ENCODE measurements at regions not wholly inside any gene's neighbourhood (a gene's known extent, or its start where the extent isn't known, plus 50 kb on each side); places are given as distances from the start of the nearest gene placed in this dataset.

DNA sequence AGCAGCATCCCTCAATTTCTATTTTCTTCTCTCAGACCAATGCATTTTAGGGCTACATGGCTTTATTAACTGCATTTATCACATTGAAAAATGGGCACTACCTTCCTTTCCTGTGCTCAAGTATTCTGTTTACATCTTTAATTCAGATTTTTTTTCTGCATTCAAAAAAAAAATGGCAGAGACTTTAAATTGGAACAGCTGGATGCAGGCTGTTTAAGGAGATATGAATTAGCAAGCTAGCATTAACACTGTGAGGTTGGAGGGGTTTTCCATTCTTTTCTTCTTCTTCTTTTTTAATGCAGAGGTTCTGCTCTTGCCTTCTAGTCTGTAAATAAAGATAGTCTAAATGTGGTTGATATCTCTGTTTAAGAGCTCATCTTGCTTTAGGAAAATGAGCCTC lies 242.9 kb upstream of the RBFOX1 start:
- DNase-seq = no peak

DNA sequence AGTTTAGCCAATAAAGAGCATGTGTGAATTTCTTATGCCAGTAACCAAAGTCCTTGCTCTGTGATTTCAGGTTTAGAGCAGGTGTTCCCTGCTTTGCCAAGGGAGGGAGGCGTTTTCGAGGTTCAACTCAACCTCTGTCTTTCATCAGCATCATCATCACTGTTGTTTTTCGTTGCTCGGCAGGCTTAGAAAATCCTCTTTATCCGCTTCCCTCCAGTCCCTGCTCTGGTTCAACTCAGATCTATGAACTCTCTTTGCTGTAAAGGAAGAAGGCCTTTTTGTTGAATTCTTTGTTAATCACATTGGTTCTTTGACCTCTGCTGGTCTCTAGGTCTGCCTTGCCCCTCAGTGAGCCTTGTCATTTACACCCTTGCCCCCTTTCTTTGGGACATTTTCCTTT lies 243.9 kb upstream of the RBFOX1 start:
- no peak for DNase-seq

DNA sequence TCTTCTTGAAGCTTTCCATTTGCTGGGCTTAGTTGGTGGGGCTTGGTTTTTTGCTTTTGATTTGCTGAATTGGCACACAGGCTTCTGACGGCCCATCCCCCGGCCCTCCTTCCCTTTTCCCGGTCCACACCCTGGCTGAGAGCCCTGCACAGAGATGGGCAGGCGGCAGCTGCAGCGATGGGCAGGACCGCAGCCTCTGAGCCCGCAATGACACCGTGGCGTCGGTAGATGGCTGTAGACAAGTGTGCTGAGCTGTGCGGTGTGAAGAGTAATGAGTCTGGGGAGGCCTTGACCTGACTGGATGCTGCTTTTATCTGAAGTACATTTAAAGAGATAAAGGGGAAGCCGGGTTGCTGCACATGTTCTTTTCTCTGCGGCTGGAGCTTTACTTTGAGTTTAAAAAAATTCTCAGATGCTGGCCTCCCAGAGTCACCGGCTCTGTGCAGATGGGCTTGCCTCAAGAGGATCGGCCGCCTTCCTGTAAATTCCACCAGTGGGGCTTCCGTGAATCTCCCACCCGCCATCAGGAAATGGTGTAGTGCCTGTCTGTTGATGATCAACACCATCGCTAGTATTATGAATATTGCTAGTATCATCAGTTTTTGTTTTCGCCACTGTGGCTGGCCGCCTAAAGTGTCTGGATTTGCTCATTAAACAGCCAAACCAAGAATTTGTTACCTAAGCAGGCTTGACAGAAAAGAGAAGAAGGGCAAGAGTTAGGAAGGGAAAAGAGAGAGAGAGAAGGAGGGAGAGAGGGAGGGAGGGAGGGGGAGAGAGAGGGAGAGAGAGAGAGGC lies 245.6 kb upstream of the RBFOX1 start:
- peak; percentile 1 for DNase-seq

DNA sequence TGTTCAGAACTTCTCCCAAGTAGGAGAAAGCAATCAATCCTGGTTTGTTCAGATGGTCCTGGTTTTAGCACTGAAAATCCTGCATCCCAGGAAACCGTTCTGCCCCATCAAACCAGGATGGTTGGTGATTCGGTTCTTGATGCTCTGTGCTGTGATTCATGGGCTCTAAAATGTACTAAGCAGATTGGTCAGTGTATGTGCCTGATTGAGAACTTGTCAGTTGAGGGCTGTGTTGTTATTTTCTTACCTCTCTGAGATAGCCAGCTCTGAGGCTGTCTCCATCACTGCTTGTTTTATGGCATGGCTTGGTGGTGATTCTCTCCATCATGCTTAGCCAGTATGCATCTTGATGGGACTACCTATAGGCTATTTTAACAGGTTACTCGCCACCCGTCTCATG lies 246.9 kb upstream of the RBFOX1 start:
- no peak for DNase-seq

DNA sequence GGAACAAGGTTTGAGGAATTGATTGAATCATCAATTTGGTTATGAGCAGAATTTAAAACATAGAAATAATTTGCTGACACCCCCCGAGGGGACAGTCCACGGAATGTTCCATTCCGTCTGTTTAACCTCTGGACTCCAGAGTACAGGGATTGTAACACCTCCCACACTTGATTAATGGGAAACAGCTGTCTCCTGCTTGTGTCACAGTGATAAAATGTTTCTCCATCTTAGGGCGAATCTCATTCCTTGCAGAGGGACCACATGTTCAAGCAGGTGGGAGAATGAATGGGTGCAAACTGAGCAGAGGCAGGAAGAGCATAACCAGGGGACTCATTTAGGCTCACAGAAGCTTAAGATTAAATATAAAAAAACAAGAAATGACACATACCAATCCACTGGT lies 249.5 kb upstream of the RBFOX1 start:
- DNase-seq = no peak

DNA sequence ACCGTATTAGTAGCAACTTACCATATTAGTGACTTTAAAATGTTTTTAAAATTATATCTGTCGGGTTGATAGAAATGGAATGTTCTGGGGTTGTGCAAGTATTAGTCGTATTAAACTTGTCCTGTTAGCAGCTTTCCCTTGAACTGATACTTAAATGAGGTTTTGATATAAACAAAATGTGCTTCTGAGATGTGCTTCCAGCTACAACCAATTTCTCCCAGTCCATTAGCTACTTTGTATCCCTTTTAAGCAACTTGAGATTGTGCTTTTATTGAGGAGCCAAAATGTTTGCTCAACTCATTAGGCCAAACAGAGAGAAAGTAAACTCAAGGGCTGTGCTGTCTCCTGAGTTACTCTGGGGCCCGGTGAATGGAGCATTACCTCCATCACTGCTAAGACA lies 255.0 kb upstream of the RBFOX1 start:
- no peak for DNase-seq

DNA sequence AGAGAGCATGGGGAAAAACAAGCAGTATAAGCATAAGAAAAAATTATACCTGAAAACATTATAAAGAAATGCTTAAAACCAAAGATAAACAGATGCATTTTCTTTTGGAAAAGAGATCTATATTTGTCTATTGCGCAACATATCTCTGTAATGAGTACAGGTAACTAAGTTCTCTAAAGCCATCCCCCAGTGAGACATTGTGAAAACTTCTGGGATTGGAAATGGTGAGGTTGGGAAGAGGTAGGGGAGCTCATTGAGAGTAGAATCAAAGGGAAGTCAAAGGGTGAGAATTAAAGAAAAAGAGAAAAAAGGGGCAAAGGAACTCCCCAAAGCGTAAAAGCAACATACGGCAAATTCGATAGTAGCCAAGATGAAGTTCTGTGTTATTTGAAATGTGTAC lies 257.9 kb upstream of the RBFOX1 start:
- no peak for DNase-seq

DNA sequence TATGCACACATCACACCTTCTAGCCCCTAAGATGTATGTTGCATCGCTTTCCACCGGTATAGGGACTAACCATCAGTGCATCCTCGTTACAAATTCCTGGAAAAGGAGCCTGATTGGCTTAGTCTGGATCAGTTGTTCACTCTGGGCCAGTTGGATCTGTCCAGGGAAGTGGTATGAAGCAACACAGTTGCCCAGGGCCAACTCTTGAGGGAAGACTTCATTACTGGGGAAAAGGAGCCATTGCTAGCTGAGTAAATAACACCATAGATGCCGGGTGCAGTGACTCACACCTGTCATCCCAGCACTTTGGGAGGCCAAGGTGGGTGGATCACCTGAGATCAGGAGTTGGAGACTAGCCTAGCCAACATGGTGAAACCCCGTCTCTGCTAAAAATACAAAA lies 275.2 kb upstream of the RBFOX1 start:
- no peak for DNase-seq

DNA sequence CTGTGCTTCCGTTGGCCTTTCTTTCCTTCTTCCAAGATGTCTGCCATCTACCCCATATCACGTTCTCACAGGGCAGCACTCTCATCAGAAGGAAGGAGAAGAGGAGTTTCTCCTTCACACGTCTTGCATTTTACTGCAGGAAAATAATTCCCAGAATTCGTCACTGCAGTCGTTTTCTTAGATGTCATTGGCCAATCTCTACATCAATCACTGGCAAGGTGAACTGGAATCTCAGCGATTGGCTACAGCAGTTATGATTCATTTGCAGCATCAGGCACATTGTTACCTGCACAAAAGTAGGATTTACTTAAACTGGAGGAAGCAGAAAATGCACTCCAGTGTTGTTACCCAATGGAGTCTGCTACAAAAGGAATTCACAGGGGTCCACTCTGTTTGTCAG lies 277.2 kb upstream of the RBFOX1 start:
- DNase-seq = no peak

DNA sequence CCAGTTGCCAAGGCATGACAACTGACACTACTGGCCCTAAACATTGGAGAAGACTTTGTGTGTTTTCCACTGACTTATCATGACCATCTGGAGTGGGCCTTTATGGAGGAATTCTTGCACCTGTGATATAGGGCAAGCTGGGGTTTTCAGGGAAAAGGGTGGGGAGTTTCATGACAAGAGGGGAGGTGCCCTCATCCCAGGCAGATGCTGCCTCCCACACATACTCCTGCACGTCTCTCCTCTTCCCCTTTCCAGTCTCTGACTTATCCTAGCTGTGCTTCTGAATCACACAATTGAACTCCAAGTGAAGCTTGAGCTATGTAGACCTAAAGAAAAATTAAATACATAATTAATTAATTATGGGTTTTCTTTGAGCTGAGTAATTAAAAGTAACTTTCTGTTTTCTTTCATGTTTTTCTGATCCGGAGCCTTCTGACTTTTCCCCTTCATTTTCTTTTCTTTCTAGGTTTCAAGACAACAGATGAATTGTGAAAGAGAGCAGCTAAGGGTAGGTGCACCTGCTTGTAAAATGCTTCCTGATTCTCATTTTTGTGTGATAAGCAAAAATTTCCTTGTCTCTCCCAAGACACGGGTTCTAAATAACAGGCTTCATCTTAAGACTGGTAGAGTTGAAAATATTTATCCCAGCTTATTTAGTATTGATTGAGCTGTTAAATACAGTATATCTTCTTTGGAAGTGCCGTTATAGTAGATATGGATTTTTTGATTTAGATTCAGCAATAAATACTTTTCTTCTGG lies 280.9 kb upstream of the RBFOX1 start:
- DNase-seq = no peak

DNA sequence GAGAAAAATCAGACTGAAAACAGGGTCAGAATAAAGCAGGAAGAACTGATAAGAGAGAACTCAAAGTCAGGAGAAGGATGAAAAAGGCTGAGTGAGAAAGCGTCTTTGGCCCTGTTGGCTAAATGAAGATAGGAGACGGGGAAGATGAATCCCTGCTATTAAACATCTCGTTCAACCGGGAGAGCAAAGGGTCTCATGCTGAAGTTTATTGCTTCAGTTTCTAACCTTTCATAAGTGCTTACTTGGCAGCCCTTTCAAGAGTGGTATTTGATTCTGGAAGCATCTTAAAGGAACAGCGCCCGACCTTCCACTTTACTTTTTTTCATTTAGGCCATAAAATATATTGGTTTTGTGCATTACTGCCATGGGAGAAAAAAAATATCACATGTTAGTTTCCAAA lies 288.3 kb upstream of the RBFOX1 start:
- DNase-seq = no peak

DNA sequence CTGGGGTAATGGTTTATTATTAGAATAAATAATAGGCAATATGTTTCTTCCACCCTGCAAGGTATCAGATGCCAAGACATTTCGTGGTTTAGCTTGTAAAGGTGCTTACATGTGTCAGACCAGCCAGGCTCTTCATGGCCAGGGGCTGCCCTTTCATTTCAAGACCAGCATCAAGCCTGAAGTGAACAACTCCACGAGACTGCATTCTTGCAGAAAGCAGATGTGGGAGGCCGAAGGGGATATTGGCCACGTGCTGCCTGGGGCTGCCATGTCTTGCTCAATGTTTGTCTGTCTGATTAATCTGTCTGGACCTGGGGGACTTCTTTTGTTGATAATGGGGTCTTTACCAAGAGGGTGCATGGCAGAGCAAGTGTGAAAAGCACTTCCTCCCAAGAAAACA lies 294.2 kb upstream of the RBFOX1 start:
- no peak for DNase-seq

DNA sequence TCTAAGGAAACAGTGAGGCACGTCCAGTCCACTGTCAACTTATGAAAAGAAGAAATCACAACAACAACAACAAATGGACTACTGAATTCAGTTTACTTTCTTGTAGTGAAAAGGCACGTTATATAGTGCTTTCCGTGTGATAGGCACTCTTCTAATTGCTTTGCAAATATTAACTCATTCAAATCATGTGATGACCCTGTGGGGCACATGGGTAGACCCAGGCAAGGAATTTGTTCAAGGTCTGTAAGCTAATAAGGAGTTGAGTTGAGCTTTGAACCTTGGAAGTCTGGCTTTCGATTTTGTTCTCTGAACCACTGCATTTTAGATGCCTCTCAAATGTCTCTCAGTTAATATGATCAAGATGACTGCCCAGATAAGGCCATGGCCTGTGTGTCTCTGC lies 295.1 kb upstream of the RBFOX1 start:
- no peak for DNase-seq

DNA sequence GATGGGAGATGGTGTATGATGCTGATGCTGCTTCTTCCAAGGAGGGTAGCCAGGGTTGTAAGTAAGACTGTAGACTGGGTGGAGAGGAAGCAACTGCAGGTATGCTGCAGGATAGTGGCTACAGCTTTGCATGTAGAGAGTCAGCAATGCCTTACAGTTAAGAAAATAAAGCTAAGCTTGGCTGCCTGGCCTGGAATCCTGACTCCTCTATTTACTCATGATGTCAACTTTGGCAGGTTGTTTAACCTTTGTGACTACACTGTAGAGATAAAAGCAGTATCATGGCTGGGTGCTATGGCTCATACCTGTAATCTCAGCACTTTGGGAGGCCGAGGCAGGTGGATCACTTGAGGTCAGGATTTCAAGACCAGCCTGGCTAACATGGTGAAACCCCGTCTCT lies 301.6 kb upstream of the RBFOX1 start:
- no peak for DNase-seq

DNA sequence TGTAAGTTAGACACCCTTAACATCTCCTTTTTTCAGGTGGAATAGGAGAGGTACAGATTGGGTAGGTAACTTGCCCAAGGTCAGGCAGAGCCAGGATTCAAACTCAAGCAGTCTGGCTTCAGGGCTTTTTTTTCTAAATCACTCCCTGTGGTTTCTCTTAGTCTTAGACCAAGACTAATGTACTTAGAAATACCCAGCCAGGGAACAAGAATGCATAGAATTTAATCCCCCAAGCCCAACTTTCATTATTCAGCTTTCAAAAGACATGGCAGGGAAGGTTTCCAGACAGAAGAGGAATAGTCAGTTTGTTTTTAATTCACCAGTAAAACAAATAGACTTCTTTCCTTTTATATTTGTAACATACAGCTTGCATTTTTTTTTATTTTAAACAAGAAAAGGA lies 305.2 kb upstream of the RBFOX1 start:
- no peak for DNase-seq

DNA sequence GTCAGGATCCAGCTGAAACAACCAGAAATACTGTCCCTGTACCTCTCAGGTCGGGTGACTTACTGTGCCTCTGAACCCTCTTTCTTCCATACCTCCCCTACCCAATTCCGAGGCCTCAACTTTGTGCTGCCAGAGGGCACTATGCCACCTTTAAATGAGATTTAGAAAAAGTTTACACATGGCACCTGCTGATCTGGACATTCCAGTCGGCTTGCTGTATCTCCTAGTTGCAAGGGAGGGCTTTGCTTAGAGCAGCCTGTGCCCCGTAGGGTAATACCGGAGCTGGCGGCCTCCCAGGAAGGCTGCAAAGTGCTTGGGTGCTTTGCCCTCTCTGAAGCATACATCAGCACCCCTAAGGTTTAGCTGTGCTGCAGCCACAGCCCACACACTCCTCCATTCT lies 306.0 kb upstream of the RBFOX1 start:
- DNase-seq = no peak

DNA sequence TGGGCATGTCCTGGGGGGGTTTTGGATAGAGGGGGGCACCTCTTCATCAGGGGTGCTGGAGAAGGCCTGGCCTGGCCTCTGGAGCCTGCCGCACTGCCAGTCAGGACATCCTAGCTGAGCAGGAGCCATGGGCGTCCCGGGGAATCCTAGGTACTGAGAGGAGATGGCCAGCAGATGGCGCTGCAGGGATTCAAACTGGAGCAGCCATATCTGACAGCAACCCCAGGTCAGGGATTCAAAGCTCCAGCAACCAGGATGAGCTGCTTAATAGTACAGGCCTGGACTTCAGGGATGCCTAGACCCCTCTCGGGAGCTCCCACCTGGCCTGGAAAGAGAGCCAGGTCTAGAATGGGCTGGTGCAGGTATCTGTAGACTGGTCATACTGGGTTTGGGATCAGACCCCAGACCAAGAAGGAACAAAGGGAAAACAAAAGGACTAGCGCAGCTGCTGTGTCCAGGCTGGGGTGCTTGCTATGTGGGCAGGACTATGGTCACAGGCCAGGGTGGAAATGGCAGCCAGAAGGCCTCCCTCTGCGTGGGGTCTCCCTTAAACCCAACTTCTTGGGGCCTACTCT lies 306.9 kb upstream of the RBFOX1 start:
- peak; percentile 5 for DNase-seq

DNA sequence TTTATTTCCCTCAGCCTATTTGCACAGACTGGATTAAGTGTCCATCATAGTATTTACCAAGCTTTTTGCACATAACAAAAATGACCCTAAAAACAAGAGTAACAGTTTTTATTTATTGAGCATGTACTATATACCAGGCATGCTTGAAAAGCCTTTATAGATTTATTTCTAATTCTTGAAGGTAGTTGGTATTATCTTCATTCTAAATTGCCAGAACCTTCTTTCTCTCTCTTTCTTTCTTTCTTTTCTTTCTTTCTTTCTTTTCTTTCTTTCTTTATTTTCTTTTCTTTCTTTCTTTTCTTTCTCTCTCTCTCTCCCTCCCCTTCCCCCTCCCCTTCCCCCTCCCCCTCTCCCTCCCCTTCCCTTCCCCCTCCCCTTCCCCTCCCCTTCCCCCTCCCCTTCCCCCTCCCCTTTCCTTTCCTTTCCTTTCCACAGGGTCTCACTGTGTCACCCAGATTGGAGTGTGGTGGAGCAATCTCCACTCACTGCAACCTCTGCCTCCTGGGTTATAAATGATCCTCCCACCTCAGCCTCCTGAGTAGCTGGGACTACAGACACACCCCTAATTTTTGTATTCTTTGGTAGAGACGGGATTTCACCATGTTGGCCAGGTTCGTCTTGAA lies 310.9 kb upstream of the RBFOX1 start:
- DNase-seq = no peak

DNA sequence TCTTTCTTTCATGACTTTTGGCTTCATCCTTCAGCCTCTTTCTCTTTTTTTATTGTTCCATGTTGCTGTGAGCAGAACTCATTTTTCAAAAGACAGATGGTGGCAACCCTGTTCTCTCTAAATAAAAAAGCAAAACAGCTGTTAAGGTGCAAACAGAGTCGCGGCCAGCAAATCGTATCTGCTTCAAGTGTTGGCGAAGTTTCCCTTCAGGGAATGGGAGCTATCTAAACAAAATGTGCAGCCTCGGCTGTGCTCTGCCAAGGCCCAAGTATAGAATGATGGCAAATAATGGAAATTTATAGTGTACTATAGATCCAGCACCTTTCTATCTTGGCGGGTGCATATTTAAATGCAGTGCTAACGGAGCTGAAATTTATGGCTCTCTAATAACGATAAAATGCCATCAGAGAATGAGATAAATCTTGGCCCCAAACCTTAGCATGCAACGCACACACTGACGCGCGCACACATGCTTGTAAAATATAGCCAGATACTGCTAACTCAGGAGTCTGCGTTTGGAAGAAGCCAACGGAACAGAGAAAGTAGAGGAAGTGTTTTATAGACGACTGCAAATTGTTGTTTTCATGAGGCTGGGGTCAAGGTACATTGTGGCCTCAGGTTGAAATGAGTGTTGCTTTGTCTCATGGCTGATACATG lies 315.5 kb upstream of the RBFOX1 start:
- DNase-seq = no peak

DNA sequence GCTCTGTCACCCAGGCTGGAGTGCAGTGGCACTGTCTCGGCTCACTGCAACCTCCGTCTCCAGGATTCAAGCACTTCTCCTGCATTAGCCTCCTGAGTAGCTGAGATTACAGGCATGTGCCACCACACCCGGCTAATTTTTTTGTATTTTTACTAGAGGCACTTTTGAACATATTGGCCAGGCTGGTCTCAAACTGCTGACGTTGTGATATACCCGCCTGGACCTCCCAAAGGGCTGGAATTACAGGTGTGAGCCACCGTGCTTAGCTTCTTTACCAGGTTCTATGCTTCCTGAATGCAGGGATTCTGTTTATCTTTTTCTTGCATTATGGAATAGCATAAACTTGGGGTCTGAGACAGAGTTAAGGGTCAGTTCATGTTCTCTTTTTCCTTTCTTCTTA lies 317.9 kb upstream of the RBFOX1 start:
- DNase-seq = no peak

DNA sequence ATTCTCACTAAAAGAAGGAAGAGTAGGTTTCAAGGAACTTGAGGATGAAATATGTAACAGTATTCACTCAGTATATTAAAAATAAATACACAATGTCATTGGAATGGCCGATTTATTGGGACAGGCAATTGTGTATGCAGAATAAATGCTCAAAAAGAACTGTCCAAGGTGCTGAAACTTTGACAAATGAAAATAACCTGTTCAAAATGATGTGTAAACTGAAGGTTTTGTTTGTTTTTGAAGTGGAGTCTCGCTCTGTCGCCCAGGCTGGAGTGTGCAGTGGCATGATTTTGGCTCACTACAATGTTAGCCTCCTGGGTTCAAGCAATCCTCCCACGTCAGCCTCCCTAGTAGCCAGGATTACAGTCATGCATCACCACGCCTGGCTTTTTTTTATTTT lies 318.7 kb upstream of the RBFOX1 start:
- DNase-seq = no peak

DNA sequence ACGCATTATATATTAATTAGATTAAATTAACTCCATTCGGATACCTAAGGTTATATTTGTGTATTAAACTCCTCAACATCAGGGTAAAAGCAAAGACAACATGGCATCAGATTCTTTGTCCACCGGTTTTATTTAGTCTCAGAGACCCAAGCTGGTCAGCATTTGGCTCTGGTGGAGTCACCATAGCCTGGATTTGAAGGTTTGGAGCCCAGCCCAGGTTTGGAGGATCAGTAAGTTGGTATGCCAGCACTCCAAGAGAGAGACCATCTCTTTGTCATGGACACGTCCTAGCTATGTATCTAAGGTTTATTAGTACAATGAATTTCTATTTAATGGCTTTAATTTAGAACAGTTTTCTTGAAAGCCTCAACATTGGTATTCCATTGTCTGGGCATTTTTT lies 328.4 kb upstream of the RBFOX1 start:
- DNase-seq = no peak

DNA sequence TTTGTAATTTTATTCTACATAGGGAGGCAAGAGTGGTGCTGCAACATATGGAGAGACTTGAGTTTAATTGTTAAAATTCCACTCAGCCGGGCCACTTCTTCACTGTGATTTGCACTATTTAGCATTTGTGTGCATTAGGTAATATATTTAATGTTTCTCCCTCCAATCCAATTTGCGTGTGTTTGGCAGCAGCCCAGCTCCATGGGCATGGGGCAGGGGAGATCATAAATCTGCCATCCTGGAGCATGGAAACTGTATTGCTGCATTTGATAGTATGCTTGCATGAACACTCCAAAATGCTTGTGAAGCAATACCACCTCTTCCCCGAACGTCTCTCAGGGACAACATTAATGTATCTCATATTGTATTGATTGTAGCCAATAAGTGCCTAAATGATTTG lies 339.1 kb upstream of the RBFOX1 start:
- no peak for DNase-seq
